ENCODE measurements at regions not wholly inside any gene's neighbourhood (a gene's known extent, or its start where the extent isn't known, plus 50 kb on each side); places are given as distances from the start of the nearest gene placed in this dataset.

DNA sequence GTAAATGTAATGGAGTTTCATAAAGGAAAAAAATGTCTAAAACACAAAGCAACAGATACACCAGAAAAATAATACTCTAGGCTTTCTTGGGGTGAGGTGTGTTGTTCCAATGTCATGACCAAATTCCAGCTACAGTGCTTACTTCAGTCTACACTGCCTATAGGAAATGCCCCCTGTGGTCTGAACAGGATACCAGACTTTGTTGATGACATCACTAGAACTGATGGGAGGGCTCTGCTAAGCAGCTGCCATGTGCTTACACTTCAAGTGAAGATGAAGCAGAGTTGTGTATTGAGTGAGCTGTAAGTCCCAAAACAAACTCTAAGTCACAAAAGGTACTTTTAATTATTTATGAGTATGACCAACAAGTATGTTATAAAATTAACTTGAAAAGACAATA, 456.1 kb upstream of the IL12A start:
- TF ChIP-seq, protein P1, sequence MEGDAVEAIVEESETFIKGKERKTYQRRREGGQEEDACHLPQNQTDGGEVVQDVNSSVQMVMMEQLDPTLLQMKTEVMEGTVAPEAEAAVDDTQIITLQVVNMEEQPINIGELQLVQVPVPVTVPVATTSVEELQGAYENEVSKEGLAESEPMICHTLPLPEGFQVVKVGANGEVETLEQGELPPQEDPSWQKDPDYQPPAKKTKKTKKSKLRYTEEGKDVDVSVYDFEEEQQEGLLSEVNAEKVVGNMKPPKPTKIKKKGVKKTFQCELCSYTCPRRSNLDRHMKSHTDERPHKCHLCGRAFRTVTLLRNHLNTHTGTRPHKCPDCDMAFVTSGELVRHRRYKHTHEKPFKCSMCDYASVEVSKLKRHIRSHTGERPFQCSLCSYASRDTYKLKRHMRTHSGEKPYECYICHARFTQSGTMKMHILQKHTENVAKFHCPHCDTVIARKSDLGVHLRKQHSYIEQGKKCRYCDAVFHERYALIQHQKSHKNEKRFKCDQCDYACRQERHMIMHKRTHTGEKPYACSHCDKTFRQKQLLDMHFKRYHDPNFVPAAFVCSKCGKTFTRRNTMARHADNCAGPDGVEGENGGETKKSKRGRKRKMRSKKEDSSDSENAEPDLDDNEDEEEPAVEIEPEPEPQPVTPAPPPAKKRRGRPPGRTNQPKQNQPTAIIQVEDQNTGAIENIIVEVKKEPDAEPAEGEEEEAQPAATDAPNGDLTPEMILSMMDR (IDR thresholded peaks at IDR 0.05): no peak
- no peak for TF ChIP-seq EZH2 (IDR thresholded peaks at IDR 0.05)
- TF ChIP-seq EZH2phosphoT487 (IDR thresholded peaks at IDR 0.05): no peak
